Endodermal cell (in vitro differentiated cells): ENCODE measurements at regions not wholly inside any gene's neighbourhood (a gene's known extent, or its start where the extent isn't known, plus 50 kb on each side); places are given as distances from the start of the nearest gene placed in this dataset.

ENCODE experiments used
- DNase-seq: peaks from one replicate; pipeline ENCODE4 v3.0.0-alpha.2; 2017
- H3K27ac ChIP-seq: 2 replicates; pipeline ENCODE4 v1.5.1; 2013; ENCODE audit warnings: mild to moderate bottlenecking, low read depth, low read length, moderate library complexity
- H3K27me3 ChIP-seq: 2 replicates; pipeline ENCODE4 v1.6.1; 2013; ENCODE audit warnings: mild to moderate bottlenecking, low read length, moderate library complexity; ENCODE audit not compliant: insufficient read depth, control insufficient read depth, poor library complexity, severe bottlenecking
- H3K36me3 ChIP-seq: 2 replicates; pipeline ENCODE4 v1.7.0; 2013; ENCODE audit warnings: mild to moderate bottlenecking, low read length, moderate library complexity; ENCODE audit not compliant: control insufficient read depth, insufficient read depth
- H3K4me1 ChIP-seq: one replicate; pipeline ENCODE4 v1.7.0; 2013; ENCODE audit warnings: low read length; ENCODE audit not compliant: control insufficient read depth, insufficient read depth
- H3K4me3 ChIP-seq: 2 replicates; pipeline ENCODE4 v1.5.1; 2013; ENCODE audit warnings: mild to moderate bottlenecking, low read length, moderate library complexity
- H3K9ac ChIP-seq: 2 replicates; pipeline ENCODE4 v1.6.1; 2013; ENCODE audit warnings: mild to moderate bottlenecking, low read length, moderate library complexity; ENCODE audit not compliant: poor library complexity, severe bottlenecking; ENCODE audit errors: extremely low read depth
- H3K9me3 ChIP-seq: 2 replicates; pipeline ENCODE4 v1.6.1; 2013; ENCODE audit warnings: mild to moderate bottlenecking, low read length, moderate library complexity; ENCODE audit not compliant: control insufficient read depth
- H3K27ac Mint-ChIP-seq: 2 replicates; pipeline ENCODE4 v1.8.0; 2020; ENCODE audit warnings: mixed read lengths
- H3K27me3 Mint-ChIP-seq: 2 replicates; pipeline ENCODE4 v1.8.0; 2021; ENCODE audit warnings: mild to moderate bottlenecking, mixed read lengths; ENCODE audit not compliant: insufficient read depth
- H3K36me3 Mint-ChIP-seq: 2 replicates; pipeline ENCODE4 v1.8.0; 2020; ENCODE audit warnings: low read depth, mixed read lengths
- H3K4me1 Mint-ChIP-seq: 2 replicates; pipeline ENCODE4 v1.8.0; 2020; ENCODE audit warnings: mixed read lengths
- H3K4me3 Mint-ChIP-seq: 2 replicates; pipeline ENCODE4 v1.8.0; 2020; ENCODE audit warnings: mild to moderate bottlenecking, moderate library complexity, mixed read lengths
- H3K9me3 Mint-ChIP-seq: 2 replicates; pipeline ENCODE4 v1.8.0; 2020; ENCODE audit warnings: mild to moderate bottlenecking, mixed read lengths
- WGBS, 2 experiments: methylation state at CpG; one replicate each; pipeline versions ENCODE4 v1.1.5 to v1.1.7; 2013; ENCODE audit warnings: missing lambda C conversion rate in 2 of 2, mixed read lengths in 1 of 2; ENCODE audit not compliant: insufficient coverage in 1 of 2, insufficient read length in 1 of 2; 5-methylcytosine and 5-hydroxymethylcytosine counted together
- TF ChIP-seq, protein P1 (sequence below): fragments of 200-600 bp; sonication (generic); conservative IDR thresholded peaks from 2 replicates; pipeline ENCODE4 v1.5.0; 2021; ENCODE audit warnings: antibody characterized with exemption, mild to moderate bottlenecking

DNA sequence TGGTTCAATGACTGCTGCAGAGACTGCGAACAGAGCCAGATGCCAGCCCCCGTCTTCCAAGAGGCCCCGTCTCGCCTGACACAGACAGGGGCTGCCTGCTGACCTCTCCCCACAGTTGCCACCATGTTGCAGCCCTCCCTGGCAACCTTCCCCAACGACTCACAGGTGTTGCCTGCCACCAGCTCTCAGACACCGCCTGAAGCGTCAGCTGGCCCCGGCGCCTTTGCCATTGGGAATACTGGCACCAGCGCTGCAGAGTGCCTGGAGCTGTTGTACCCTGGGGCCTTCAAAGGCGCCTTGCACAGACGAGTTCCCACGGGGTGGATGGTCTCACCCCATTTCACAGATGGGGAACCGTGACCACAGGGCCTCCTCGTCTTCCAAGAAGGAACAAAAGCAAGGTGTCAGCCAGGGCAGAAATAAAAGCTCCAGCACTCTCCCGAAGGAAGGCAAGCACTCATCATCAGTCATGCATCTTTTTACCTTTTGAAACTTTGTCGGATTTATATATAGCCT lies 167.0 kb downstream of the ADSS2 start:
- 94 to 95% methylated on average over 14 to 17 of the region's 17 CpGs for WGBS, 2 experiments
- Histone ChIP-seq H3K4me3 (no peak overlapping the region), H3K36me3 (no peaks in the 10 kb centered on the region), H3K9ac (no peak overlapping the region), H3K27me3 (no peaks in the 10 kb centered on the region), H3K4me1 (no peaks in the 10 kb centered on the region), H3K27ac (no peak overlapping the region), H3K9me3 (peaks cover 4% of the 10 kb centered on the region)
- no peaks in the 10 kb centered on the region for H3K27me3 Mint-ChIP-seq
- H3K4me3 Mint-ChIP-seq = no peak overlapping the region
- no peaks in the 10 kb centered on the region for H3K36me3 Mint-ChIP-seq
- H3K27ac Mint-ChIP-seq = no peak overlapping the region
- TF ChIP-seq, protein P1, sequence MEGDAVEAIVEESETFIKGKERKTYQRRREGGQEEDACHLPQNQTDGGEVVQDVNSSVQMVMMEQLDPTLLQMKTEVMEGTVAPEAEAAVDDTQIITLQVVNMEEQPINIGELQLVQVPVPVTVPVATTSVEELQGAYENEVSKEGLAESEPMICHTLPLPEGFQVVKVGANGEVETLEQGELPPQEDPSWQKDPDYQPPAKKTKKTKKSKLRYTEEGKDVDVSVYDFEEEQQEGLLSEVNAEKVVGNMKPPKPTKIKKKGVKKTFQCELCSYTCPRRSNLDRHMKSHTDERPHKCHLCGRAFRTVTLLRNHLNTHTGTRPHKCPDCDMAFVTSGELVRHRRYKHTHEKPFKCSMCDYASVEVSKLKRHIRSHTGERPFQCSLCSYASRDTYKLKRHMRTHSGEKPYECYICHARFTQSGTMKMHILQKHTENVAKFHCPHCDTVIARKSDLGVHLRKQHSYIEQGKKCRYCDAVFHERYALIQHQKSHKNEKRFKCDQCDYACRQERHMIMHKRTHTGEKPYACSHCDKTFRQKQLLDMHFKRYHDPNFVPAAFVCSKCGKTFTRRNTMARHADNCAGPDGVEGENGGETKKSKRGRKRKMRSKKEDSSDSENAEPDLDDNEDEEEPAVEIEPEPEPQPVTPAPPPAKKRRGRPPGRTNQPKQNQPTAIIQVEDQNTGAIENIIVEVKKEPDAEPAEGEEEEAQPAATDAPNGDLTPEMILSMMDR = no peak
- no peak for DNase-seq
- no peaks in the 10 kb centered on the region for H3K4me1 Mint-ChIP-seq
- peaks cover 10% of the 10 kb centered on the region for H3K9me3 Mint-ChIP-seq

DNA sequence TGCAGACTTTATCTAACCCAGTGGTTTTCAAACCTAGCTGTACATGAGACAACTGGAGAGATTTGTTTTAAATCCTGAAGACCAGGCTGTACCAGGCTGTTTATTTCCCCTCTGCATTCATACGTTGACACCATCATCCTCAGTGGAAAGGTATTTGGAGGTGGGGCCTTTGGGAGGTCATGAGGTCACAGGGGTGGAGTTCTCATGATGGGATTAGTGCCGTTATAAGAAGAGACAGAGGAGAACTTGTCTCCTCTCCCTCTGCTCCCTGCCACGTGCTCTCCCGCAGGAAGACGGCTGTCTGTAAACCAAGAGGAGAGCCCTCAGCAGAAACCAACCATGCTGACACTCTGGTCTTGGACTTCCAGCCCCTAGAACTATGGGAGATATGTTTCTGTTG lies 165.4 kb downstream of the ADSS2 start:
- H3K9me3 Mint-ChIP-seq = peaks cover 7% of the 10 kb centered on the region
- H3K4me3 Mint-ChIP-seq = no peak overlapping the region
- TF ChIP-seq, protein P1 = no peak
- no peaks in the 10 kb centered on the region for H3K27me3 ChIP-seq
- H3K27ac Mint-ChIP-seq = no peak overlapping the region
- H3K36me3 Mint-ChIP-seq = no peaks in the 10 kb centered on the region
- 80 to 93% methylated on average over 2 to 5 of the region's 5 CpGs for WGBS, 2 experiments
- no peaks in the 10 kb centered on the region for H3K36me3 ChIP-seq
- peaks cover 4% of the 10 kb centered on the region for H3K9me3 ChIP-seq
- no peak for DNase-seq
- no peak overlapping the region for H3K9ac ChIP-seq
- no peaks in the 10 kb centered on the region for H3K27me3 Mint-ChIP-seq
- H3K4me1 Mint-ChIP-seq = no peaks in the 10 kb centered on the region
- no peaks in the 10 kb centered on the region for H3K4me1 ChIP-seq
- H3K27ac ChIP-seq = no peak overlapping the region
- H3K4me3 ChIP-seq = no peak overlapping the region

DNA sequence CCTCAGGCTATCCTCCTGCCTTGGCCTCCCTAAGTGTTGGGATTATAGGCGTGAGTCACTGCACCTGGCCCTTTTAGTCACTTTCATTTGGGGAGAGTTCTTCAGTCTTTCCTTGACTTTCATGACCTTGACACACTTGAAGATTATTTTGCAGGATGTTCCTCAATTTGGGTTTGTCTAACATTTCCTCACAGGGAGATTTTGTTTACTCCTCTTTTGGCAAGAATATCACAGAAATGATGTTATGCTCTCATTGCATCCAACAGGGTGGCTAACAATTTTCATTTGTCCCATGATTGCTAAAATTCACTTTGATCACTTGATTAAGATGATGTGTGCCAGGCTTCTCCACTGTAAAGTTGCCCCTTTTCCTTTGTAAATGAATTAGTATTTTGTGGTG lies 164.0 kb downstream of the ADSS2 start:
- H3K4me1 Mint-ChIP-seq = no peaks in the 10 kb centered on the region
- TF ChIP-seq, protein P1 = no peak
- no peaks in the 10 kb centered on the region for H3K27me3 Mint-ChIP-seq

More for the DNA sequence above, 164.0 kb downstream of the ADSS2 start:
- Mint-ChIP-seq H3K4me3 (no peak overlapping the region), H3K9me3 (peaks cover 7% of the 10 kb centered on the region), H3K27ac (no peak overlapping the region), H3K36me3 (no peaks in the 10 kb centered on the region)
- no peak for DNase-seq
- Histone ChIP-seq H3K9me3 (peaks cover 4% of the 10 kb centered on the region), H3K4me3 (no peak overlapping the region), H3K4me1 (no peaks in the 10 kb centered on the region), H3K36me3 (no peaks in the 10 kb centered on the region), H3K27me3 (no peaks in the 10 kb centered on the region), H3K9ac (no peak overlapping the region), H3K27ac (no peak overlapping the region)
- 85 to 100% methylated on average over 1 of the region's 1 CpG for WGBS, 2 experiments
